ENCODE measurements at regions not wholly inside any gene's neighbourhood (a gene's known extent, or its start where the extent isn't known, plus 50 kb on each side); places are given as distances from the start of the nearest gene placed in this dataset.

DNA sequence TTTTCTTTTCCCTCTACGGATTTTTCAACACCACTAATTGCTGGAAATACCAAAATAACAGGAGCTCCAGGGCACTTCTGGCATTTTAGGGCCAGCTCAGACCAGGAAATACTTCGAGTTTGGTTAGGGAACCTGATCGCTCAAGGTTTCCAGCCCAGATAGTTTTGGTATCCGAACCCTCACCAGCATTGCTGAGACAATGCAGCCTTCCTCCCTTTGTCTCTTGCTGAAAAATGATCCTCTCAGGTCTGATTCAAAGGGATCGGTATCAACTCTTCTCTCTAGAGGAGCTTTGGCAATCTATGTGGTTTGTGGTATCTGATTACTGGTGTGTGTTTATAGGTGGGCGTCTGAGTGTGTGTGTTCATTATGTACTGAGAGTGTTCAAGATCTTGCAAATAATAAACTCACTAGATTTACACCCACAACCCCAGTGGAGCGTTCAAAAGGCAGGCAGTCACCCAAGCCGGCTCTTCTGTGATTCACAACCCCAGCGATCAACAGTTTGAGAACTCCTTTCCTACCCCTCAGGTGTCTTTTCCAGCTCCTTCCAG lies 122.8 kb upstream of the EGFLAM start:
- no TSS peak for BruUV-seq (replicated peaks)
- Histone ChIP-seq H4K91ac (ENCODE audit: insufficient read depth, low read depth, low read length) (no peak overlapping the region), H2BK15ac (ENCODE audit: low read depth, low read length) (no peak overlapping the region), H2AK9ac (replicated peaks; ENCODE audit: low read depth, low read length, poor library complexity) (no peak overlapping the region), H3K9ac (ENCODE audit: low read depth, low read length) (no peak overlapping the region), H3K79me1 (ENCODE audit: low read depth in 1 of 2, low read length in 2 of 2) (no peaks in the 10 kb centered on the region), H3K4me1 (ENCODE audit: control insufficient read depth, insufficient read depth, low read length) (no peaks in the 10 kb centered on the region), H3K14ac (replicated peaks; ENCODE audit: low read depth, low read length) (no peak overlapping the region), H3K9me3 (ENCODE audit: control insufficient read depth, insufficient read depth, low read length) (no peaks in the 10 kb centered on the region), H3K23ac (ENCODE audit: low read depth, low read length) (no peak overlapping the region), H4K5ac (ENCODE audit: low read depth, low read length) (no peak overlapping the region), H2AFZ (replicated peaks; ENCODE audit: low read length, poor library complexity) (no peak overlapping the region), H2AK5ac (ENCODE audit: low read depth, low read length) (no peak overlapping the region), H4K20me1 (ENCODE audit: insufficient read depth, low read length) (no peaks in the 10 kb centered on the region), H3K18ac (ENCODE audit: low read depth, low read length) (no peak overlapping the region), H3K9me1 (ENCODE audit: insufficient read depth, low read length) (no peaks in the 10 kb centered on the region), H3K4me2 (ENCODE audit: low read depth, low read length) (no peak overlapping the region), H3K36me3 (ENCODE audit: control insufficient read depth, insufficient read depth, low read length) (no peaks in the 10 kb centered on the region), H3K56ac (ENCODE audit: extremely low read depth, insufficient read depth, low read length) (no peak overlapping the region), H3K4me3 (ENCODE audit: insufficient read depth, low read depth, low read length) (no peak overlapping the region), H3K4ac (ENCODE audit: low read depth, low read length) (no peak overlapping the region), H2BK20ac (ENCODE audit: low read depth, low read length) (no peak overlapping the region), H2BK120ac (ENCODE audit: low read depth, low read length) (no peak overlapping the region), H3K27ac (ENCODE audit: insufficient read depth, low read length) (no peak overlapping the region), H2BK5ac (ENCODE audit: low read depth, low read length, poor library complexity, severe bottlenecking) (no peak overlapping the region), H3K27me3 (ENCODE audit: control insufficient read depth, insufficient read depth, low read length) (peaks cover 14% of the 10 kb centered on the region), H4K8ac (ENCODE audit: low read depth in 2 of 2, low read length in 2 of 2) (no peak overlapping the region)
- ChIA-PET POLR2A (ENCODE audit: unreplicated experiment) (no interaction called here), CTCF (no interaction called here)
- no peak for ATAC-seq (ENCODE audit: low read depth)
- intact Hi-C loops (cut with micrococcal nuclease), result no loop called here
- 20% methylated on average over 1 of the region's 9 CpGs; no CpG with 5 or more reads in 1 of the 2 experiments for WGBS, 2 experiments (ENCODE audit: extremely low coverage in 2 of 2, insufficient read length in 1 of 2)
- no peak for DNase-seq
- dilution Hi-C loops (cut with HindIII; ENCODE audit: low sequenced_read_pairs, unreplicated experiment), result no loop called here
- in situ Hi-C loops (cut with MboI; ENCODE audit: low sequenced_read_pairs), result no loop called here
- TF ChIP-seq RAD21 (IDR thresholded peaks at IDR 0.05; ENCODE audit: low read length) (no peak), CEBPB (IDR thresholded peaks at IDR 0.05; ENCODE audit: low read depth, low read length) (no peak), MXI1 (IDR thresholded peaks at IDR 0.05; ENCODE audit: borderline replicate concordance, low read depth, low read length) (no peak), CHD1 (IDR thresholded peaks at IDR 0.05; ENCODE audit: low read depth, low read length) (no peak), FOS (IDR thresholded peaks at IDR 0.05; ENCODE audit: low read depth, low read length) (no peak), POLR2A (IDR thresholded peaks at IDR 0.05; ENCODE audit: low read depth, low read length) (no peak), MAFK (IDR thresholded peaks at IDR 0.05; ENCODE audit: low read depth, low read length) (no peak)
- TF ChIP-seq, protein P1, sequence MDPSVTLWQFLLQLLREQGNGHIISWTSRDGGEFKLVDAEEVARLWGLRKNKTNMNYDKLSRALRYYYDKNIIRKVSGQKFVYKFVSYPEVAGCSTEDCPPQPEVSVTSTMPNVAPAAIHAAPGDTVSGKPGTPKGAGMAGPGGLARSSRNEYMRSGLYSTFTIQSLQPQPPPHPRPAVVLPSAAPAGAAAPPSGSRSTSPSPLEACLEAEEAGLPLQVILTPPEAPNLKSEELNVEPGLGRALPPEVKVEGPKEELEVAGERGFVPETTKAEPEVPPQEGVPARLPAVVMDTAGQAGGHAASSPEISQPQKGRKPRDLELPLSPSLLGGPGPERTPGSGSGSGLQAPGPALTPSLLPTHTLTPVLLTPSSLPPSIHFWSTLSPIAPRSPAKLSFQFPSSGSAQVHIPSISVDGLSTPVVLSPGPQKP (IDR thresholded peaks at IDR 0.05; ENCODE audit: borderline replicate concordance, low read depth, low read length), result no peak
- TF ChIP-seq, protein P2, sequence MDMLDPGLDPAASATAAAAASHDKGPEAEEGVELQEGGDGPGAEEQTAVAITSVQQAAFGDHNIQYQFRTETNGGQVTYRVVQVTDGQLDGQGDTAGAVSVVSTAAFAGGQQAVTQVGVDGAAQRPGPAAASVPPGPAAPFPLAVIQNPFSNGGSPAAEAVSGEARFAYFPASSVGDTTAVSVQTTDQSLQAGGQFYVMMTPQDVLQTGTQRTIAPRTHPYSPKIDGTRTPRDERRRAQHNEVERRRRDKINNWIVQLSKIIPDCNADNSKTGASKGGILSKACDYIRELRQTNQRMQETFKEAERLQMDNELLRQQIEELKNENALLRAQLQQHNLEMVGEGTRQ (IDR thresholded peaks at IDR 0.05; ENCODE audit: low read depth, low read length), result no peak
